Stomach smooth muscle (tissue), 2 donors: ENCODE measurements at regions not wholly inside any gene's neighbourhood (a gene's known extent, or its start where the extent isn't known, plus 50 kb on each side); places are given as distances from the start of the nearest gene placed in this dataset.

Source experiments
- H3K27ac ChIP-seq: one replicate; pipeline ENCODE4 v1.7.0; 2013; ENCODE audit warnings: mild to moderate bottlenecking, low read length, inconsistent platforms
- H3K27me3 ChIP-seq, 2 donors: one replicate each; pipeline ENCODE4 v1.7.0; 2013; ENCODE audit warnings: low read length in 2 of 2; ENCODE audit not compliant: insufficient read depth in 2 of 2, control insufficient read depth in 1 of 2
- H3K36me3 ChIP-seq, 2 donors: one replicate each; pipeline ENCODE4 v1.7.0; 2013; ENCODE audit warnings: low read length in 2 of 2; ENCODE audit not compliant: control insufficient read depth in 2 of 2, insufficient read depth in 2 of 2
- H3K4me1 ChIP-seq: one replicate; pipeline ENCODE4 v1.7.0; 2013; ENCODE audit warnings: low read length; ENCODE audit not compliant: control insufficient read depth, insufficient read depth
- H3K4me3 ChIP-seq, 2 donors: one replicate each; pipeline ENCODE4 v1.7.0; 2013; ENCODE audit warnings: low read length in 2 of 2
- H3K9ac ChIP-seq, 2 donors: one replicate each; pipeline ENCODE4 v1.7.0; 2013; ENCODE audit warnings: low read length in 2 of 2, mild to moderate bottlenecking in 1 of 2
- H3K9me3 ChIP-seq, 2 donors: one replicate each; pipeline ENCODE4 v1.7.0; 2013; ENCODE audit warnings: low read length in 2 of 2; ENCODE audit not compliant: control insufficient read depth in 2 of 2
- donor health status: healthy.
- donor health status: Pancreatic carcinoma.

DNA sequence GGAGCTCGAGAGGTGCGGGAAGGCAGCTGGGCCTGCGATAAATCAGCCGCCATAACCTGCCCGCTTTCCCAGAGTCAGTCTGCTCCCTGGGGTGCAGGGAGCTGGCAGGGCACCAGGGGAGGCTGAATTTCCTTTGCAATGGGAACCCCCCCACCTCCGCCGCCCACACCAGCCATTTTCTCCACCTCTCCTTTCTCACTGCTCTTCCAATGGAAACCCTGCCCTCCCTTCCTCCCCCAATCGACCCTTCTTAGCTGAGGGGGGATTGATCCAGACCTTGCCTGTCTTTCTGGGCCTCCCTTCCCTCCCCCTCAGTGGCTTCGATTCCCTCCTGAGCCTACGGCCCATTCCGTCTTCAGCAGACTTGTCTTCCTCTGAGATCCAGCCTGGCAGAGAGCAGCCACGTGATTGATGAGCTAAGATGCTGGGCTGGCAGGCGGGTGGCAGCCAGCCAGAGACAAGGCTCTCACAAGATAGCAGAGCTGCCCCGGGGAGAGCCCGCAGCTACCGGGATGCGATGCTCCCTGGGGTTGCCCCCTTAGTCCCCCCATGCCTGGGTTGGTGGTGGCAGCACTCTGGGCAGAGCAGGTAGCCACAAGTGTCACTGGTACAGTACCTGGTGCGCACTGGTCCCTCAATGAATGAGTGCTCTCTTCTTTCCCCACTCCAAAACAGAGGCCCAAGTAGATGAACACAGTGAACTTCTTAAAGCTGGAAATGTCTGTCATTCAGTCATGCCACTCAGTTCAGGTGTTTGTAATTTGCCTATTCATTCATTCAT lies 53.7 kb upstream of the FABP6 start:
- no peaks in the 10 kb centered on the region for H3K36me3 ChIP-seq
- H3K27ac ChIP-seq: no peak overlapping the region
- peaks cover 10% of the 10 kb centered on the region for H3K4me1 ChIP-seq
- peak overlapping the region in 1 of 2 donors; percentile 5 for H3K9ac ChIP-seq
- no peaks in the 10 kb centered on the region for H3K27me3 ChIP-seq
- no peaks in the 10 kb centered on the region for H3K9me3 ChIP-seq
- H3K4me3 ChIP-seq: peak overlapping the region in 1 of 2 donors; percentile 57

DNA sequence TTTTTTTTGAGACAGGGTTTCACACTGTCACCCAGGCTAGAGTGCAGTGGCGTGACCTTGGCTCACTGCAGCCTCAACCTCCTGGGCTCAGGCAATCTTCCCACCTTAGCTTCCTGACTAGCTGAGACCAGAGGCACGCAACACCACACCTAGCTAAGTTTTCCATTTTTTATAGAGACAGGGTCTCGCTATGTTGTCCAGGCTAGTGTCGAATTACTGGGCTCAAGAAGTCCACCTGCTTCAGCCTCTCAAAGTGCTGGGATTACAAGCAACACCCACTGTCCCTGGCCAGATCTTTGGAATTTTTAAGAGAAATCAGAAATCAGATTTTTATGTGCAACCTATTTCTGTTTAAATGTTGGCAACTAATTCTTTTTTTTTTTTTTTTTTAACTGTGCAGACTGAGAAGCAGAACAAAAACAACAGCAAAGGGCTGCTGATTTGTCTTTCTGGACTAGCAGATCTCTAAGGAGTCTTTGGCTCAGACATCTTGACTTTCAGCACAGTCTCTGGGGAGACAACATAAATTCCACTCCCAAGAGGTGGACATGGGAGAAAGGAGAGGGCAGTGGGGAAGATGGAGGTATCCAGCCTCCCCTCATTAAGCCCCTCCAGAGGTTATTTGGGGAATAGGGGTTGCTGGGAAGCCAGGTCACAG lies 54.4 kb upstream of the FABP6 start:
- H3K27ac ChIP-seq: no peak overlapping the region
- H3K4me3 ChIP-seq: peak overlapping the region in 1 of 2 donors; percentile 57
- no peaks in the 10 kb centered on the region for H3K9me3 ChIP-seq
- peaks cover 10% of the 10 kb centered on the region for H3K4me1 ChIP-seq
- H3K36me3 ChIP-seq: no peaks in the 10 kb centered on the region
- H3K9ac ChIP-seq: no peak overlapping the region
- no peaks in the 10 kb centered on the region for H3K27me3 ChIP-seq

DNA sequence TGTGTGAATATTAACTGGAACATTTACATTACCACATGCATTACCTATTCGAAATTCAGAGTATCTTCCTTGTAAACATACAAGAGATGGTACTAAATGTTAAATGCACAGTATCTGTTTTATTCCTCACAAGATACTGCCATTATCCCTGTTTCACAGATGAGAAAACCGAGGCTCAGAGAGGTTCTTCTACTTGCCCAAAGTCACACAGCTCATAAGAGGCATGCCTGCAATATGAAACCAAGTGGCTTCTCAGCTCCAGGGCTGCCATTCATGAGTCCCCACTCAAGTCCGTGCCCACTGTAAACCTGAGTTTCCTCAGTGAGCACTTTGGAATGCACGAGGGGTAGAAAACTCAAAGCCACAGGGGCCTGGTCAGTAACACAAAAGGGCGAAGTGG lies 55.0 kb upstream of the FABP6 start:
- no peaks in the 10 kb centered on the region for H3K27me3 ChIP-seq
- H3K27ac ChIP-seq: no peak overlapping the region
- H3K9ac ChIP-seq: no peak overlapping the region
- no peak overlapping the region for H3K4me3 ChIP-seq
- peaks cover 10% of the 10 kb centered on the region for H3K4me1 ChIP-seq
- H3K9me3 ChIP-seq: no peaks in the 10 kb centered on the region
- no peaks in the 10 kb centered on the region for H3K36me3 ChIP-seq

DNA sequence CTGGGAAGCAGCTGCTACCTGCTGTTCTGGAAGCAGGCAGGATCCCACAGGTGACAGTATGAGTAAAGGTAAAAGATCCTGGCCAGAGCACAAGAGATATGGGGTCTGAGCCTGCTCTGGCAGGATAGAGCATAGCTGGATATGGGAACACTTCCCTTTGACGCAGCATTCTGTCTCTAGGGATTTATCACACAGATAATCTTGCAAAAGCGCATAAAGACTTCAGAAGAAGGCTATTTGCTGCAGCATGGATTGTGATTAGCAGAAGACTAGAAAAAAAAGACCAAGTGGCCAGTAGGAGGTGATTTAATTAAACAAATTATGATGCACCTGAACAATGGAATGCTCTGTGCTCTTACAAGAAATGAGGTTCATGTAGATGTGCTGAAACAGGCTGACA lies 52.4 kb upstream of the PWWP2A start:
- no peak overlapping the region for H3K27ac ChIP-seq
- H3K27me3 ChIP-seq: no peaks in the 10 kb centered on the region

DNA sequence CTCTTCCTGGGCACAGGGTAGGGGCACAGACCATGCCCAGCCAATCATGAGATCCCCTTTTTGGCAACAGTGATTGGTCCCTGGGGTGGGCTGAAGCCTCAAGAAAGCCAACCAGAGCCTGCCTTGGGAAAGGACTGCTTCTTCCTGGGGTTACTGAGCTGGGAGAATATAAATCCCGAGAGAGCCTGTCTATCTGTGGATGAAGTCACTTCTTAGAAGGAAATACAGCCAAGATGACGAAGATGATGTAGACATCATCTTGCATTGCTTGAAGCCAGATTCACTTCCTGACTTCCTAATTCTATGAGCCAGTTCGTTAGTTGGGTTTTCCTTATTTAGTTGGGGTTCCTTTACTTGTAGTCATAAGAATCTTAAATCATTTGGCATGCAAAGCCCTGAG lies 50.1 kb upstream of the PWWP2A start:
- Histone ChIP-seq H3K36me3 (no peaks in the 10 kb centered on the region), H3K4me1 (peaks cover 13% of the 10 kb centered on the region), H3K27me3 (no peaks in the 10 kb centered on the region), H3K9me3 (no peaks in the 10 kb centered on the region), H3K27ac (no peak overlapping the region), H3K9ac (no peak overlapping the region), H3K4me3 (no peak overlapping the region)

More for the DNA sequence above, 52.4 kb upstream of the PWWP2A start:
- Histone ChIP-seq H3K9me3 (no peaks in the 10 kb centered on the region), H3K9ac (no peak overlapping the region), H3K36me3 (no peaks in the 10 kb centered on the region), H3K4me1 (peaks cover 10% of the 10 kb centered on the region), H3K4me3 (no peak overlapping the region)
